ENCODE measurements at regions not wholly inside any gene's neighbourhood (a gene's known extent, or its start where the extent isn't known, plus 50 kb on each side); places are given as distances from the start of the nearest gene placed in this dataset.

- TF ChIP-seq MXI1 (conservative IDR thresholded peaks at IDR 0.05; ENCODE audit: poor library complexity, severe bottlenecking) = no peak
- no peak for TF ChIP-seq CTCF (IDR thresholded peaks at IDR 0.05; ENCODE audit: poor library complexity, severe bottlenecking)
Observed at GRCh38 chr10:16020836-16021235, 160.5 kb upstream of the MINDY3 start.
